NCI-H1417 treated with DMSO at 0.1 percent for 48 hours (cell line): ENCODE measurements at regions not wholly inside any gene's neighbourhood (a gene's known extent, or its start where the extent isn't known, plus 50 kb on each side); places are given as distances from the start of the nearest gene placed in this dataset.
"Not testable (repeated sequence)": the region's sequence is repeated elsewhere in the genome, so short reads cannot be mapped to it uniquely, and the experiment has no call there.

Source experiments
- DNase-seq: peaks from one replicate; lab custom pipeline; 2025; lab: John Stamatoyannopoulos, UW

- DNase-seq: not testable (repeated sequence)
These were observed 541.0 kb upstream of the CRIM1 start for GRCh38 chr2:35814597-35814996.

GRCh38 chr2:35803126-35803525 lies 552.5 kb upstream of the CRIM1 start:
- DNase-seq: no peak

- no peak for DNase-seq
These were observed 560.7 kb upstream of the CRIM1 start for GRCh38 chr2:35794796-35795450.

GRCh38 chr2:35790292-35790691 lies 565.3 kb upstream of the CRIM1 start:
- no peak for DNase-seq

- DNase-seq: no peak
These were observed 567.0 kb upstream of the CRIM1 start for GRCh38 chr2:35788543-35788942.

- DNase-seq: no peak
These were observed 568.1 kb upstream of the CRIM1 start for GRCh38 chr2:35787302-35788031.

GRCh38 chr2:35785564-35785963 lies 570.0 kb upstream of the CRIM1 start:
- no peak for DNase-seq

GRCh38 chr2:35784777-35785176 lies 570.8 kb upstream of the CRIM1 start:
- DNase-seq: no peak

- DNase-seq: no peak
These were observed 571.9 kb upstream of the CRIM1 start for GRCh38 chr2:35783723-35784122.

GRCh38 chr2:35741556-35741955 lies 614.0 kb upstream of the CRIM1 start:
- no peak for DNase-seq

- DNase-seq: no peak
These were observed 623.9 kb upstream of the CRIM1 start for GRCh38 chr2:35731674-35732073.

- DNase-seq: no peak
These were observed 640.7 kb upstream of the CRIM1 start for GRCh38 chr2:35714883-35715282.

GRCh38 chr2:35708411-35708923 lies 647.1 kb upstream of the CRIM1 start:
- no peak for DNase-seq

GRCh38 chr2:35688309-35688708 lies 667.3 kb upstream of the CRIM1 start:
- DNase-seq: no peak

- DNase-seq: no peak
These were observed 703.8 kb upstream of the CRIM1 start for GRCh38 chr2:35651688-35652323.

GRCh38 chr2:35614640-35615039 lies 740.9 kb upstream of the CRIM1 start:
- no peak for DNase-seq

- DNase-seq: no peak
These were observed 749.2 kb upstream of the CRIM1 start for GRCh38 chr2:35606394-35606793.

- no peak for DNase-seq
These were observed 757.3 kb upstream of the CRIM1 start for GRCh38 chr2:35598310-35598709.

- no peak for DNase-seq
These were observed 763.7 kb upstream of the CRIM1 start for GRCh38 chr2:35591886-35592285.

GRCh38 chr2:35585972-35586371 lies 769.6 kb upstream of the CRIM1 start:
- DNase-seq: no peak

- no peak for DNase-seq
These were observed 772.9 kb upstream of the CRIM1 start for GRCh38 chr2:35582637-35583036.

- DNase-seq: no peak
These were observed 774.6 kb upstream of the CRIM1 start for GRCh38 chr2:35580956-35581355.

- DNase-seq: not testable (repeated sequence)
These were observed 787.0 kb upstream of the CRIM1 start for GRCh38 chr2:35568574-35568973.
